ENCODE measurements at regions not wholly inside any gene's neighbourhood (a gene's known extent, or its start where the extent isn't known, plus 50 kb on each side); places are given as distances from the start of the nearest gene placed in this dataset.
"Not testable (repeated sequence)": the region's sequence is repeated elsewhere in the genome, so short reads cannot be mapped to it uniquely, and the experiment has no call there.

DNA sequence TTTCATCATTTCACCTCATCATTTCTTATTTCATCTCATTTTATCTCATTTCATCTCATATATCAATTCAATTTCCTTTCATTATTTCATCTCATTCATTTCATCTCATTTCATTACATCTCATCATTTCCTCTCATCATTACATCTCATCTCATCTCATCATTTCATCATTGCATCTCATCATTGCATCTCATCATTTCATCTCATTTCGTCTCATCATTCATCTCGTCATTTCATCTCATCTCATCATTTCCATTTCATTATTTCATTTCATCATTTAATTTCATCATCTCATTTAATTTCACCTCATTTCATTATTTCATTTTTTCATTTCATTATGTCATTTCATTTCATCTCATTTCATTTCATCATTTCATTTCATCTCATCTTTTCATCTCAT lies 168.5 kb upstream of the FAM72C start:
- H3K4me1 ChIP-seq (ENCODE audit: control insufficient read depth in 1 of 2, insufficient read depth in 2 of 2, low read length in 2 of 2); H3K27me3 ChIP-seq (ENCODE audit: insufficient read depth, low read length); H2AFZ ChIP-seq (ENCODE audit: low read depth, low read length, poor library complexity, severe bottlenecking); H3K9me2 ChIP-seq (ENCODE audit: insufficient read depth); H3K9ac ChIP-seq (ENCODE audit: low read length); H4K20me1 ChIP-seq (ENCODE audit: insufficient read depth); ATAC-seq; H3K79me2 ChIP-seq (ENCODE audit: insufficient read depth, low read length); H3K9me3 ChIP-seq (ENCODE audit: control insufficient read depth in 1 of 2, insufficient read depth in 1 of 2, low read depth in 1 of 2, low read length in 2 of 2); H3K4me2 ChIP-seq (ENCODE audit: low read length); DNase-seq (ENCODE audit: low read depth, low spot score); BruUV-seq (replicated peaks); H3K36me3 ChIP-seq (ENCODE audit: control insufficient read depth in 1 of 2, insufficient read depth in 2 of 2, low read length in 2 of 2); H3K4me3 ChIP-seq (replicated peaks in 1 of 2; ENCODE audit: low read depth in 1 of 2, low read length in 2 of 2); intact Hi-C loops (cut with micrococcal nuclease); RAD21 ChIA-PET (ENCODE audit: low non-redundant PET in 1 of 2, low total read pairs in 2 of 2, uncharacterized antibody in 2 of 2, unreplicated experiment in 2 of 2); H3K27ac ChIP-seq (ENCODE audit: low read depth, low read length); CTCF ChIA-PET; POLR2A ChIA-PET: not testable (repeated sequence)

- H3K4me2 ChIP-seq (ENCODE audit: low read length); H3K36me3 ChIP-seq (ENCODE audit: control insufficient read depth in 1 of 2, insufficient read depth in 2 of 2, low read length in 2 of 2); H3K79me2 ChIP-seq (ENCODE audit: insufficient read depth, low read length); H3K4me1 ChIP-seq (ENCODE audit: control insufficient read depth in 1 of 2, insufficient read depth in 2 of 2, low read length in 2 of 2); POLR2A ChIA-PET; intact Hi-C loops (cut with micrococcal nuclease); H3K4me3 ChIP-seq (replicated peaks in 1 of 2; ENCODE audit: low read depth in 1 of 2, low read length in 2 of 2); H2AFZ ChIP-seq (ENCODE audit: low read depth, low read length, poor library complexity, severe bottlenecking); H3K9ac ChIP-seq (ENCODE audit: low read length); H4K20me1 ChIP-seq (ENCODE audit: insufficient read depth); DNase-seq (ENCODE audit: low read depth, low spot score); H3K27ac ChIP-seq (ENCODE audit: low read depth, low read length); RAD21 ChIA-PET (ENCODE audit: low non-redundant PET in 1 of 2, low total read pairs in 2 of 2, uncharacterized antibody in 2 of 2, unreplicated experiment in 2 of 2); BruUV-seq (replicated peaks); CTCF ChIA-PET; H3K9me3 ChIP-seq (ENCODE audit: control insufficient read depth in 1 of 2, insufficient read depth in 1 of 2, low read depth in 1 of 2, low read length in 2 of 2); H3K27me3 ChIP-seq (ENCODE audit: insufficient read depth, low read length); H3K9me2 ChIP-seq (ENCODE audit: insufficient read depth); ATAC-seq: not testable (repeated sequence)
Measured at GRCh38 chr1:144105006-144105405, 133.2 kb upstream of the FAM72C start.

GRCh38 chr1:144104000-144104677 lies 132.4 kb upstream of the FAM72C start:
- H3K36me3 ChIP-seq (ENCODE audit: control insufficient read depth in 1 of 2, insufficient read depth in 2 of 2, low read length in 2 of 2); DNase-seq (ENCODE audit: low read depth, low spot score); RAD21 ChIA-PET (ENCODE audit: low non-redundant PET in 1 of 2, low total read pairs in 2 of 2, uncharacterized antibody in 2 of 2, unreplicated experiment in 2 of 2); H3K27me3 ChIP-seq (ENCODE audit: insufficient read depth, low read length); POLR2A ChIA-PET; H3K4me1 ChIP-seq (ENCODE audit: control insufficient read depth in 1 of 2, insufficient read depth in 2 of 2, low read length in 2 of 2); H3K4me2 ChIP-seq (ENCODE audit: low read length); H2AFZ ChIP-seq (ENCODE audit: low read depth, low read length, poor library complexity, severe bottlenecking); H3K9me2 ChIP-seq (ENCODE audit: insufficient read depth); CTCF ChIA-PET; H3K79me2 ChIP-seq (ENCODE audit: insufficient read depth, low read length); H4K20me1 ChIP-seq (ENCODE audit: insufficient read depth); H3K27ac ChIP-seq (ENCODE audit: low read depth, low read length); H3K9me3 ChIP-seq (ENCODE audit: control insufficient read depth in 1 of 2, insufficient read depth in 1 of 2, low read depth in 1 of 2, low read length in 2 of 2); H3K9ac ChIP-seq (ENCODE audit: low read length); BruUV-seq (replicated peaks); intact Hi-C loops (cut with micrococcal nuclease); H3K4me3 ChIP-seq (replicated peaks in 1 of 2; ENCODE audit: low read depth in 1 of 2, low read length in 2 of 2): not testable (repeated sequence)
- ATAC-seq, result peak; percentile 32; the same call in 1 of the 2 replicates

- H4K20me1 ChIP-seq (ENCODE audit: insufficient read depth); H3K27me3 ChIP-seq (ENCODE audit: insufficient read depth, low read length); H3K9me3 ChIP-seq (ENCODE audit: control insufficient read depth in 1 of 2, insufficient read depth in 1 of 2, low read depth in 1 of 2, low read length in 2 of 2); H3K4me2 ChIP-seq (ENCODE audit: low read length); DNase-seq (ENCODE audit: low read depth, low spot score); H3K36me3 ChIP-seq (ENCODE audit: control insufficient read depth in 1 of 2, insufficient read depth in 2 of 2, low read length in 2 of 2); H3K4me1 ChIP-seq (ENCODE audit: control insufficient read depth in 1 of 2, insufficient read depth in 2 of 2, low read length in 2 of 2); H3K4me3 ChIP-seq (replicated peaks in 1 of 2; ENCODE audit: low read depth in 1 of 2, low read length in 2 of 2); POLR2A ChIA-PET; H3K9ac ChIP-seq (ENCODE audit: low read length); H3K27ac ChIP-seq (ENCODE audit: low read depth, low read length); intact Hi-C loops (cut with micrococcal nuclease); BruUV-seq (replicated peaks); H2AFZ ChIP-seq (ENCODE audit: low read depth, low read length, poor library complexity, severe bottlenecking); H3K79me2 ChIP-seq (ENCODE audit: insufficient read depth, low read length); H3K9me2 ChIP-seq (ENCODE audit: insufficient read depth); RAD21 ChIA-PET (ENCODE audit: low non-redundant PET in 1 of 2, low total read pairs in 2 of 2, uncharacterized antibody in 2 of 2, unreplicated experiment in 2 of 2); CTCF ChIA-PET: not testable (repeated sequence)
- ATAC-seq, result peak; percentile 52
Measured at GRCh38 chr1:144103156-144103880, 131.5 kb upstream of the FAM72C start.

Data from HCT116 (cell line).